GM12891 (cell line): ENCODE measurements at regions not wholly inside any gene's neighbourhood (a gene's known extent, or its start where the extent isn't known, plus 50 kb on each side); places are given as distances from the start of the nearest gene placed in this dataset.
"Not testable (repeated sequence)": the region's sequence is repeated elsewhere in the genome, so short reads cannot be mapped to it uniquely, and the experiment has no call there.

Experiments used
- DNase-seq: peaks from one replicate; pipeline ENCODE4 v3.0.0; 2011; ENCODE audit warnings: low spot score; ENCODE audit not compliant: insufficient read length
- FAIRE-seq: peaks from 2 replicates; lab custom pipeline; 2011; peaks lifted over from hg19 to GRCh38; lab: Jason Lieb, UNC
- PAX5 ChIP-seq: IDR thresholded peaks from 2 replicates; pipeline ENCODE4 v1.6.1; 2011; ENCODE audit warnings: low read length, moderate library complexity, mild to moderate bottlenecking; ENCODE audit not compliant: insufficient read depth, severe bottlenecking
- POLR2A ChIP-seq: IDR thresholded peaks from 2 replicates; pipeline ENCODE4 v1.6.1; 2011; ENCODE audit warnings: low read depth, low read length, control low read depth
- POLR2AphosphoS5 ChIP-seq: IDR thresholded peaks from 2 replicates; pipeline ENCODE4 v1.6.1; 2011; ENCODE audit warnings: low read depth, low read length, control low read depth
- POU2F2 ChIP-seq: IDR thresholded peaks from 2 replicates; pipeline ENCODE4 v1.6.1; 2011; ENCODE audit warnings: low read depth, mild to moderate bottlenecking, control low read depth, low read length, moderate library complexity
- SPI1 ChIP-seq: IDR thresholded peaks from 2 replicates; pipeline ENCODE4 v1.6.1; 2011; ENCODE audit warnings: low read depth, low read length, control low read depth
- TAF1 ChIP-seq: IDR thresholded peaks from 2 replicates; pipeline ENCODE4 v1.6.1; 2011; ENCODE audit warnings: low read depth, low read length, control low read depth

DNA sequence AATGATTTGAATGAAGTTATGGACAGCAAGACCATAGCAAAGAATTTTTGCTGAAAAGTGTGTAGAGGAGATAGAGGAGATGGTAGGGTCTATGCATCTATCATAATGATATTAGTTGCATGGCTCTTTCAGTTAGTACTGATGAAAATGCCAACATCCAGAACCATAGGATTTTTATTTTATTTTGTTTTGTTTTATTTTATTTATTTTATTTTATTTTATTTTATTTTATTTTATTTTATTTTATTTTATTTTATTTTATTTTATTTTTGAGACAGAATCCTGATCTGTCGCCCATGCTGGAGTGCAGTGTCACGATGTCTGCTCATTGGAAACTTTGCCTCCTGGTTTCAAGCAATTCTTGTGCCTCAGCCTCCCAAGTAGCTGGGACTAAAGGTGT is 1021.1 kb upstream of the ZEB2 start:
- FAIRE-seq: no peak
- TF ChIP-seq POLR2A (no peak), SPI1 (no peak), POLR2AphosphoS5 (no peak), TAF1 (no peak)
- DNase-seq: no peak

DNA sequence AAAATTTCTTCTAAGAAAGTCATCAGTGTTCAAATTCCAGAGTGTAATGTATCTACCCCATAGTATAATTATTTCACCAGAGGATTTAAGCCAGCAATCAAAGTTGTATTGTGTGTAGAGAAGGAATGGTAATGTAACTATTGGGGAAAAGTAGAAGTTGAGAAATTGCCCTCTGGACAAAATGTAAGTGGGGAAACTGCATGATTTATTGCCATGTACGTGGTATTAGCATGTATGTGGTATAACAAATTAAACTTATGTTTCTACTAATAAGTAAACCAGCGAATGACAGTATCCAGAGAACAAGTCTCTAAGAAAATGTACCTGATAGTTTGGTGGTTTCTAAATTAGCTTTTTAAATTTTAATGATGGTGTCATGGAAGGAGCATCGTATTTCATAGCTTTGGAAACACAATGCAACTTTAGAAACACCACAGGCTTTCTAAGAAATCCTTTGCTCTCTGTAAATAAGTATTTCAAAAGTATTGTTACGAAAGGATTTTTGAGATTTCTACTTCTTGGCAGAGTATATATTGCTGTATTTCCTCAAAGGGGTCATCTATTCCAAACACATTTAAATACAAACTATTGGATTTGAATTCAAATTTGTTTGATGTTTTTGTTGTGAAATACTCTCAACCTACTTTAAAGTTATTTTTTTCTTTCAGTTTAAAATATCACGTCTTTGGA is 1018.9 kb upstream of the ZEB2 start:
- DNase-seq (no peak), FAIRE-seq (no peak)
- no peak for TF ChIP-seq PAX5
- TF ChIP-seq TAF1: no peak
- no peak for TF ChIP-seq POLR2A
- TF ChIP-seq POLR2AphosphoS5: no peak
- no peak for TF ChIP-seq SPI1
- TF ChIP-seq POU2F2: no peak

DNA sequence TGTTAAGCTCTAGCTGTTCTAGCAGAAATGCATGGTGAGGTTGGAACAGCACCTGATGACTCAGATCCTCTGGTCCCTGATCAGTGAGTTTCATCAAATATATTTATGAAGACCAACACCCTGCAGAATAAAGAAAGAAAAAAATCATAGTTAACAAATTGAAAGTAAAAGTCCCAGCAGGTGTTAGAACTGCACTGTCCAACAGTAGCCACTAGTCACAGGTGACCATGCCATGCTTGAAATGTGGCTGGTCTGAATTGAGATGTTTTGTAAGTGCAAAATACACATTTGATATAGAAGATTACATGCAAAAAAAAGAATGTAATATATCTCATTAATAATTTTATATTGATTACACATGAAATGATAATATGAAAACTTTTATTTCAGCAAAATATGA is 1010.7 kb upstream of the ZEB2 start:
- TF ChIP-seq TAF1: no peak
- TF ChIP-seq POLR2A: no peak
- no peak for TF ChIP-seq POLR2AphosphoS5
- no peak for TF ChIP-seq SPI1
- TF ChIP-seq POU2F2: no peak
- no peak for TF ChIP-seq PAX5
- DNase-seq (no peak), FAIRE-seq (no peak)

DNA sequence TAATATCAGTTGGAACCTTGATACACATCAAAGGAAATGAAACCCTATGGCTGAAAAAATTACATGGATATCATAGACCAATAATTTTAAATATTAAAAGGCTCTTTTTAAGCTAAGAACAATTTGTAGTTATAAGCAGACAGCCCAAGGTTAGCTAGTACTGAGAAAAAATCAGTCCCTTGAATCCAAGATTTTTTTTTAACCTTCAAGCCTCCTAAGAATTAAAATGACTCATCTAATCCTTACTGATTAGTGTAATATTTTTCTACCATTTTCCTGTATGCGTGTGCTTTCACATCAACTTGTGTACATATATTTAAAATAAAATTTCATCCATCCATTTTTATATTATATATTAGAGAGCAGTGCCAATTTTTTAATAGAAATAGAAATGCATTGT is 1004.9 kb upstream of the ZEB2 start:
- DNase-seq (no peak), FAIRE-seq (no peak)
- TF ChIP-seq POLR2A: no peak
- no peak for TF ChIP-seq TAF1
- no peak for TF ChIP-seq POU2F2
- no peak for TF ChIP-seq SPI1
- no peak for TF ChIP-seq POLR2AphosphoS5
- no peak for TF ChIP-seq PAX5

DNA sequence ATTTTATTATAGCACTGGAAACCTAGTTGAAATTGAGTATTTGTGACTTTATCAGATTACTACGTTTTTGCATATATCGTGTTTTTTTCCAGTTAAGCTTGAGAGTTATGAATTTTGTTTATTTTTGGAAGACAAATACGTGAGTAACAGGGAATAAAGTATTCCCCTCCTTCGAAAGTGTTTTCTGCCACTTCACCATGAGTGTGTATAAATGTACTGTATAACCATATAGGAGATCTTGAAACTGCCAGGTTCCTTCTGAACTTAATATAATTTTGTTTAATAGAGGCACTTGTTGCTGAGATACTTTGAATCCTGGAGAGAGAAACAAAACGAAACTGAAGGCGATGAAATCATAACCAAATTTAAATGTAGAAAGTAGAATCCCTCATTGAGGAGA is 1004.4 kb upstream of the ZEB2 start:
- DNase-seq: no peak
- no peak for FAIRE-seq
- TF ChIP-seq POU2F2: no peak
- no peak for TF ChIP-seq POLR2A
- TF ChIP-seq POLR2AphosphoS5: no peak
- TF ChIP-seq TAF1: no peak
- no peak for TF ChIP-seq SPI1
- TF ChIP-seq PAX5: no peak

DNA sequence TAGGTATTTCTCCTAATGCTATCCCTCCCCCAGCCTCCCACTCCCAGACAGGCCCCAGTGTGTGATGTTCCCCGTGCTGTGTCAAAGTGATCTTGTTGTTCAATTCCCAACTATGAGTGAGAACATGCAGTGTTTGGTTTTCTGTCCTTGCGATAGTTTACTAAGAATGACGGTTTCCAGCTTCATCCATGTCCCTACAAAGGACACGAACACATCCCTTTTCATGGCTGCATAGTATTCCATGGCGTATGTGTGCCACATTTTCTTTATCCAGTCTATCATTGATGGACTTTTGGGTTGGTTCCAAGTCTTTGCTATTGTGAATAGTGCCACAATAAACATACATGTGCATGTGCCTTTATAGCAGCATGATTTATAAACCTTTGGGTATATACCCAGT is 999.3 kb upstream of the ZEB2 start:
- DNase-seq, FAIRE-seq: not testable (repeated sequence)

DNA sequence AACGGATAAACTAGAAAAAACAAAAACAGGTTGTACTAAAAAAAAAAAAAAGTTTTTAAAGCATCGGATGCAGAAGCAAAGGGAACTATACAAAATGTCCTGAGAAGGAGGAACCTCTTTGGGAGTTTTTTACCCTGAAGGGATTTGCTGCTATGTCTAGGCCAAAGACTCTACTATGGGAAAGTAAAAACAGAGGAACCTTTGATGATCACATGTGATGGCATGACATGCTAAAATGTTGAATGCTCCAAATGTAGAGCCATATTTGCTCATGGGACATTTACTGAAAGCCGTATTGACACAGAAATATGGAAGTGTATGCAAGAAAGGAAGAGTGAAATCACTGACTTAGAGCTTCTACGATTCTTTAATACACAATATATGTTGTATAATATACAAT is 992.0 kb upstream of the ZEB2 start:
- TF ChIP-seq SPI1 (no peak), TAF1 (no peak), POLR2AphosphoS5 (no peak), POU2F2 (no peak), POLR2A (no peak), PAX5 (no peak)
- DNase-seq (no peak), FAIRE-seq (no peak)

DNA sequence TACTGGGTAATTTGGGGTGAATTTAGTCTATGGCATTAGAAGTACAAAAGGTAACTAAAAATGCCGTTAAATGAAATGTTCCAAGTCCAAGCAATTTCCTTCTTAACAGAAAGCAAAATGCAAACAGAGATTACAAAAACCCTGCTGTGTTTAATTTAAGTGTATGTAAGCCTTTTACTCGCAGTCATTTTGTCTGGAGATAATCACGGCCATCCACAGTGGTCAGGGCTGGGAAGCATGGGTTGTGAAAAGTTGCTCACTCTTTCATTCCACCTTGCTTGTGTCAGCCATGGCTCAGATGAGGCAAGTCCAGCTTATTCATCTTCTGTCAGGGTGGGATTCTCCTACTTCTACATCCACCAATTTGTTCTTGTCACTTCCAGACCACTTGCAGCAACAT is 983.6 kb upstream of the ZEB2 start:
- TF ChIP-seq PAX5 (no peak), POU2F2 (no peak), SPI1 (no peak), POLR2A (no peak), POLR2AphosphoS5 (no peak), TAF1 (no peak)
- no peak for FAIRE-seq

DNA sequence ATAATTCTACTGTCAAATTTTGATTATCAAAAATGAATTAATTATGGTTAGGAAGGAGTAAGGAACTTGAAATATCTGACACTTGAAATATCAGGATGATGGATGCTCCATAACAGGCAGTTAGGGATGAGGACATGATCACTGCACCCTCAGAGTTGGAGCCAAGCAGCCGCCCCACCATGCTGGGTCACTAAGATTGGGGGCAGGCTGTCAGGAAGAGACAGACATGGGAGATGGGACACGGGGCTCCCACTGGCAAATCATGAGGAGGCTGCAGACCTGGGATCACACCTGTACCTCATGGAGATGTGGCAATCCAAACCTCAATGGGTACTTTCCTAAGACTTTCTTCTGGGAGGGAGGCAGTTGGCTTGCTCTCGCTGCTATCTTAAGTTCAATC is 982.0 kb upstream of the ZEB2 start:
- no peak for DNase-seq
- TF ChIP-seq POU2F2 (no peak), SPI1 (no peak), PAX5 (no peak), POLR2A (no peak), POLR2AphosphoS5 (no peak), TAF1 (no peak)
- FAIRE-seq: no peak

More for the DNA sequence above, 983.6 kb upstream of the ZEB2 start:
- DNase-seq: no peak

DNA sequence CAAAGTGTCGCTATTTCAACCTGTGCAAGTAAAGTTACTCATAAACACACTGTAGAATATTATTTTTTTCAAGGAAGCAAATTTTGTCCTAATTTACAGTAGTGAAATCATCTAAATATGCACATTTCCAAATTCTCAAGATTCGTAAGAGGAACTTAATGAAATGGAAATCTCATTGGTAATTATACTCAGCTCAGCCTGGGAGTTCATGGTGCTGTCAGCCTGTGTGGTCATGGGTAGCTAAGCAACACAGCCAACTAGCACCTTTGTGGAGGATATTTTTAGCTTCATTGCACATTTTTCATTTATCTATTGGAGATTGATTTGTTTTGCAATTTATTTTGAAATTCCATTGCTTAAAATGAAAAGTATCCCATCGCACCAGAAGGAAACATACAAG is 975.7 kb upstream of the ZEB2 start:
- TF ChIP-seq TAF1 (no peak), POU2F2 (no peak), PAX5 (no peak), POLR2A (no peak), POLR2AphosphoS5 (no peak), SPI1 (no peak)
- DNase-seq (no peak), FAIRE-seq (no peak)
